Medulla oblongata (tissue), 1 donor: ENCODE measurements at regions not wholly inside any gene's neighbourhood (a gene's known extent, or its start where the extent isn't known, plus 50 kb on each side); places are given as distances from the start of the nearest gene placed in this dataset.

Experiments used
- DNase-seq: peaks from one replicate; pipeline ENCODE4 v3.0.0-alpha.2; 2015; ENCODE audit errors: extremely low spot score

DNA sequence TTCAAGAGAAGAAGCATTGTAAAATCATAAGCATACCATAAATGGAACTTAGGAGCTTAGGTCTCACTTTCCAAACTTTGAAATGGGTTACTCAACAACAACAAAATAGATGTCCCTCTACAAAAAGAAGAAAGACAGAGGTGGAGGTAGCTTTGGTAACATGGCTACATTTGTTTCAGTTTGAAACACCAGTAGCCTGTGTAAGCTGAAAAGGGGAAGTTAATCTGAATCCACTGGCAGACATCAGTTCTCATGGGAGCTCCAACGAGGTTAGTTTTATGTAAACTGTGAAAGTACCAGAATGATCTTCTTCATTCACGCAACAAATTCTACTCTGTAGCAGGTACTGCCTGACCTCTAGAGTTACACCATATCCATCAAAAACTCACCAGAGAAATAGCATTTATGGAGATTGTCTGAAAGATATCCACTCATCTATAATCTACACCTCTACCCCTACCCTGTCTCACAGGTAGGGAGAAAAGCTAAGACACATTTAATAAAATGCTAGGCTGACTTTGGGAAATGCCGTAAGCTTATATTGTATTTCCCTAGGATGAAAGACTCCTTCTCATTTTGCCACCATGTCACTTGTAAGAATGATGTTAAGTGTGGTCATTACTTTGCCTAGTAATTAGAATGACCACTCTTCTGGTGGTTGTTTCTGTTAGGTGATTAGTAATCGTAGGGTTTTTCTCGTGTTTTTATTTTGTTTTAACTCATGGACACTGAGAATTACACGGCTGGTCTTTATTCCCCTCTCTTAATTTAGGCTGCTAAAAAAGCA lies 224.1 kb downstream of the ASCL1 start:
- DNase-seq: no peak

DNA sequence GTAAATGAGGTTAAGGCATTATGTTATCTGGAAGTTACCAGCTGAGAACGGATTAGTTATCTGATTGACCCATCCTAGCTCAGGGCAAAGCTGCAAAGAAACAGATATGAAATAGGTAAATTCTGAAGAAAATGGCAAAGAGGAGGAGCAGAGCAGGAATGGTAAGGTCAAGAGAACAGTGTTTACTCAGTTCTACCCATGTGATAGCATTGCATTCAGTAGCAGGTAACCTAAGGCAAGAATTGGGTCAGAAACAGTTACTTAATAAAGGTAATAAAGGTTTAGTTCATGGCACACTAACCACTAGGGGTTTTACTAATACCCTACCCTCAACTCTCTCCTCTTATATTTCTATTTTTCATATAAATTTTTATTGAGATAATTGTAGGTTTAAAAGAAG lies 224.8 kb downstream of the ASCL1 start:
- no peak for DNase-seq

- DNase-seq: no peak
Measured at GRCh38 chr12:103196467-103196866, 239.0 kb downstream of the ASCL1 start.

DNA sequence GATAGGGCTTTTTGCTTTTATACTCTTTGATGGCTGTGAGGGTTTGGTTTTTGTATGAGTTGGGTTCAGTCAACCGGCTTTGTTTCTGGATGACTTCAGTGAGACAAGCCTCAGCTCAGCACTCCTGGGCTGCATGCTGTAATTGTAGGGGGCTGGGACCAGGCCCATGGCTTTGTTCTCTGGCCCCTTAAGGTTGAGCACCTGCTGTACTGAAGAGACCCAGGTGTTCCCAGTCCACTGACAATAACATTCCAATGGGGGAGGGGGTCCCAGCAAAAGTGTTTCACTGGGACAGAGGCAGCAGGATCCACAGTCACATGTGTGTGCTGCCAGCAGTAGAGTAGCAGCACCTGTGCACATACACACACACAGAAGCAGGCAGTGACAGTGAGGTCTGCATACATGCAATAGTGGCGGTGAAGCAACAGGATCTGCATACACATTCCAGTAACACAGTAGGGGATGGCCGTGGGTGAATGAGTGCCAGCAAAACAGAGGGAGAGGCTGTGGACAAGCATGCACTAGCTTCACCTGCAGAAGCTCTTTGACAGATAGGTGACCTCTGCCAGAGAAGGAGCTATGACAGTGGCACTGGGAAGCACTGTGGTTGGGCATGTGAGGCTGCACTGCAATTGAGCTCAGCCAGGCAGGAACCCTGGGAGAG lies 240.4 kb downstream of the ASCL1 start:
- no peak for DNase-seq

DNA sequence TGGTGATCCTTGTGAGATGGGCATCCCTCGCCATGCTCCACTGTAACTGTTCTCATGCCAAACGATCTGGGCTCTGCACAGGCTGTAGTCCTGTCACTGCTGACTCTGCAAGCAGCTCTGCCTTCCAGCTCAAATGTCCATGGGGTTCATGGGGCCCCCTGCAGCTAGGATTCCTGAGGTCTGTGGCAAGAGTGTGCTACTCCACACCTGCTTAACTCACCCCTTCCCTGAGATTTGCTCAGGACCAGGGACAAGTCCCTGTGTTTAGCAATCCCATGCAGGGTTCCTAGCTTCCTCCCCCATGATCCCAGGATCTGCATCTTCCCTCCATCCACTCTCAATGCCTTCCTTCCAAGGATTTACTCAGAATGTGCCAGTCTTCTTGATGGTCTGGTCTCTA lies 241.0 kb downstream of the ASCL1 start:
- DNase-seq: no peak

DNA sequence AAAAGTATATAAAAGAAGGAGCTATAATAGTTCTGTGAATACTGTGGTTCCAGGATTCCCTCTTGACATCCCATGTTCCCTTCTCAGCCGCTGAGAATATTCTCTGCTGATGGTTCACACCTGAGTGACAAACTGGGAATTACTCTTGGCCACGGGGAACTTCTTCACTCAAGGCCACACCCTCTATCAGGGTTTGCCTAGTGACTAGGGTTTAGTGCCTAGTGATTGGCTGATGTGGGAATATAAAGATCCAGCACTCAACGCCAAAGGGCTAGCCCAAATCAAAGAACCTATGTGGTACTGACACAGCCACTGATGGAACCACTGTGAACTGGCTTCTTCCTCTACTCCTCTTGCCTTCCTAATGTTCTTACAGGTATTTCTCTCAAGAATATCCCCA lies 248.4 kb downstream of the ASCL1 start:
- no peak for DNase-seq

DNA sequence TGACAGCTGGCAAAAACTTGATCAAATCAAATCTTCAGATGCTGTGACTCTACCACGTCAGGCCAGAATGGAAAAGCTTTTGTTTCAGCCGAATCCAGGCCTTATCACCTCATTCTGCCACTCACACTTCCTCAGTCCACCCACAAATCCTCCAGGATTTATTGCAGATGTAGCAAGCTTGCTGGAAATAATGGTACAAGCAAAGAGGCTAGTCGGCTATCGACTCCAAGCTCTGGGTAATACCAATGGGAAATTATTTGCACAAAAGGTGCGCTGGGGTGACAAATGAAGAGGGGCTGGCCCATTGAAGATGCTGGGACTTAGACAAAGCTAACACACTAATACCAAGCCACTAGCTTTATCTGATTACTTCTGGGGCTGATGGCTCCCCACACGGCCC lies 250.5 kb downstream of the ASCL1 start:
- DNase-seq: no peak

- no peak for DNase-seq
Measured at GRCh38 chr12:103241184-103241583, 254.6 kb downstream of the C12orf42 start.

GRCh38 chr12:103244596-103244995 lies 251.2 kb downstream of the C12orf42 start:
- DNase-seq: no peak

DNA sequence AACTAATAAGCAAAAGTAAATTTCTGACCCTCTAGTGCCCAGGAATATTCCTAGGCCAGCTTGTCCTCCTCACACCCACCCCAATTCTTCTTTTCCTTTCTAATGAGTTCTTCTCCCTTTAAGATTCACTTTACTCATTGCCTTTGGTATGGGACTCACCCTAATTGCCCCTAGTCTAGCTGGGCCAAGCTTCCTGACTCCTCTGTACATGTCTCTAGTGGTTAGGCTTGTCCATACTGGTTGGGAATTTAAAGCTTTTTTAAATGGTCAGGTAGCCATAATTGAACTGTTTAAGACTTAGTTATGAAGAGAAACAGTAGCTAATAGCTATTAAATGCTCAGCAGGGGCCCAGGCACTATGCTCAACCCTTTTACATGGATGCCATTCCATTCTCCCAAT lies 248.2 kb downstream of the C12orf42 start:
- no peak for DNase-seq

DNA sequence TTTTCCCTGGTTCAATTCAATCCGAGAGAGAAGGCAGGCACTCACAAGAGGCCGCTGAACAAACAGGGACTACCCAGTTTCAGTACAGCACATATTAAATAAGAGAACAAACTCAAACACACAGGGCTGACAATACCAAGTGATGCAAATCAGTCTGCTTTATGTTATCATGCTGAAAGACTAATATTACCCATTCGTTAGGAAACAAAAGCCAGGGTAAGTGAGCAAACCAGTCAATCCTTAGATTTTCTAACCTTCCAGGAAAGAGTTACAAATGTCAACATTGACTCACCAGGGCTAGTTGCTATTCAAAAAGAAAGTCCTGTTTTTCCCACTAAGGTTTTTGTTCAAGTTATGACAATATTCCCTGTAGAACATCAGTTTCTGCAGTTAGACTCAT lies 246.2 kb downstream of the C12orf42 start:
- no peak for DNase-seq

DNA sequence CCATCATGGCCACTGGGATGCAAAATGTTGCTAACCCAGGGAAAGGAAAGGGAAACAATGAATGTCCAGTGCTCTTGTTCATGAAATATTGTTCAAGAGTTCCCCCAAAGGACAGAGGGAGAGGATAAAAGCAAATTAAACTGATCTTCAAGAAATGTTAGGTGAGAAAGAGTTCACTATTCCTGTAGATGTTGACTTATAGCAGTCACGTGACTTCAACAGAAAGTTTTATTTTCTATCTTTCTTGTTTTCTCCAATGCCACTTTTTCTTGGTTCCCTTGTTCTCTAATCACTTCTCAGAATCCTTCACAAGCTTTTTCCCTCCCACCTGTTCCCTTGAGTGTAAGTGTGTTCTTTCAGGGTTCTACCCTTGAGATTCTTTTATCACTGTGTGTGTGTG lies 245.3 kb downstream of the C12orf42 start:
- no peak for DNase-seq
